GM19438 (cell line): ENCODE measurements at regions not wholly inside any gene's neighbourhood (a gene's known extent, or its start where the extent isn't known, plus 50 kb on each side); places are given as distances from the start of the nearest gene placed in this dataset.

Source experiments
- ATAC-seq: cut with Tn5 transposase; IDR thresholded peaks from one replicate; pipeline ENCODE4 v1.9.1; 2021; ENCODE audit warnings: low read depth; ENCODE audit not compliant: unreplicated experiment

DNA sequence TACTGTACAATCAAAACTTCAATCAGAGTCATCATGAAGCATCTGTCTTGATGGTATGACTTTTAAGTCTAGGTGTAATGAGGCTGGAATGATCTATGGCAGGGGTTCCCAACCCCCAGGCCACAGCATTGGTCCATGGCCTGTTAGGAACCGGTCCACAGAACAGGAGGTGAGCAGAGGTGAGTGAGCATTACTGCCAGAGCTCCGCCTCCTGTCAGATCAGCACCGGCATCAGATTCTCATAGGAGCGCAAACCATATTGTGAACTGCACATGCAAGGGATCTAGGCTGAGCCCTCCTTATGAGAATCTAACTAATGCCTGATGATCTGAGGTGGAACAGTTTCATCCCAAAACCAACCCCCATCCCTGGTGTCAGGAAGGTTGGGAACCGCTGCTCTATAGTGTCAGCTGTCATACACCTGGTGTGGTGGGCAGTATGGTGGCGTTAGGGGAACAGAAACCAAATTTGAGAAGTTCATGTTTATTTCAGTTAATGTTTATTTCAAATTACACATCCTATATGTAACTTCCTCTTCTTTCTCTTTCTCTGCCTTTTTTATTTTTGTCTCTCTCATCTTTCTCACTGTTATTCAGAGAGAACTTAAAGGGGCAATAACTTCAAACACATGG is 432.6 kb downstream of the TNS3 start:
- peak; percentile 69 for ATAC-seq

DNA sequence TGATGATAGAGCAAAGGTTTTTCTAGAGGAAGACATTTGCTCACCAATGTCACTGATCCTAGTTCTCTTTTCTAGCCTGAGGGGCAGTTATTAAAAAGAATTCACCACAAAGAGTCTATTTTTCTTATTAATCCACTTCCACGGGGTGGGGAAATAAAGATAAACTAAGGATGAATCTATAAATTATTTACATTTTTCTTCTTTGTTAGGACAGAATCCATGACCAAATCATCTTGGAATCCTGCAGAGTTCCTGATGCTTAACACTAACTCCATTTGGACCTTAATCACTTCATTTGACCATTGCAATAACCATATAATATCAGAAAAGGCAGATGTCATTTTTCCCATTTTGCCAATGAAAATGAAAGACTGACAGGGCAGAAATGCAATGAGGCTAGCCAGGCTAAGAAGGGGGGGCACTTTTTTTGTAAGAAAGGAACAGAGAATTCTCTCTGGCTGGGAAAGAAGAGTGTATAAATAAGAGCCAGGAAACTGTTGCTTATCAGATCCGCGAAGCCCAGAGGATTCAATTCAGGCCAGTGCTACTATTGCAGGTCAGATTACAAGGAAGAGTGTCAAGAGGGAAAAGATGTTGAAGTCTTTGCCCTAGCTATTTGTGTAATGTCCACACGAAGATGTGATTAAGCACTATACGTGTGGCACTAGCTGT is 433.2 kb downstream of the TNS3 start:
- peak; percentile 15 for ATAC-seq

- peak; percentile 35 for ATAC-seq
Measured at GRCh38 chr7:47147213-47147631, 434.7 kb downstream of the TNS3 start.

DNA sequence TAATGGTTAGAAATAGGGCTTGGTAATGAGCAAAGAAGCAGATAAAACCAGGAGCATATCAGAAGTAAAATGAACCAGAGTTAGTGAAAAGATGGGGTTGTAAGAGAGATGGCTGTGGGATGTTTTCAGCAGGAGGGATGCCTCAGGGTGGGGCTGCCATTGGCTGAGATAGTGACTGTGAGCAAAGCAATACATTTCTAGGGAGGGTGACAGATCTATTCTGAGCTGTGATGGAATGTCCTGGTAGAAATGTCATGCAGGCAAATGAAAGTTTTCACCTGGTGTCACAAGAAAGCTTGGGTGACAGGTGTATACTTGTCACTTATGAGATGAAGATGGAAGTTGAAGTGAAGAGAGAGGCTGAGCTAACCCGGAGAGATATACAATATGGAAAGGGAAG is 435.9 kb downstream of the TNS3 start:
- no peak for ATAC-seq

DNA sequence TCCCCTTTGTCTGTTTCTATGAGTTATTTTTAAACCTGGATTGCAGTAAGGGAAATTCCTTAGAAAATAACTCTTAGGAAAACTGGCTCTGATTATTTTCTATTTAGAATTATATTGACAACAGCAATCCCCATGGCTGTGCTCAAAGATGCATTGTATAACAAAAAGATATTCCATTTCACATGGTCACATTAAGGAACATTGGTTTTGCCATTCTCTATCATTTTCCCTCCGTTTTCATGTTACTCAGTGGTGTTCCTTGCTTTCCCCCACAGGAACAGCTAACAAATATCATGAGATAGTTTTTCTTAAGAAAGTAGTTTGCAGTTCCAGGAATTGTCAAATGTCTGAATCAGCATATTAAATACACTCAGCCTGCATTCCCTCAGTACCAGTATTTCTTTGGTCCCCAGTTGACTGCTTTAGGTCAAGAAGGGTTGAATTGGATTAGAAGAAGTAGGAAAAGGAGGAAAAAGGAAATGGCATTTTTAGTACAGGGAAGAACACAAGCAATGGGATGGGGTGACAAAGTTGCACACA is 436.7 kb downstream of the TNS3 start:
- ATAC-seq = no peak

- no peak for ATAC-seq
Measured at GRCh38 chr7:47143339-47143738, 438.6 kb downstream of the TNS3 start.

DNA sequence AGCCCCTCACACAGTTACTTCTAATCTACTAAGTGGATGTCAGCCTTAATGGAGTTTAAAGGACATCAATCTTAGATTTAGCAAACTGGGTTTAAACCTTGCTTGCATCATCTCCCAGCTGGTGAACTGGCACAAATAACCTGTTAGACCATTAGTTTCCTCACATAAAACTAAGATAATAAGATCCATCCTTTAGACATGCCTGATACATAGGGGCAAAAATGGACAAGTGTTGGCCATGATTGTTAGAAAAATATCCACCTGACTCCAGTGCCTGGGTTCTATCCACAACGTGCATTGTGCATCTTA is 439.1 kb downstream of the TNS3 start:
- no peak for ATAC-seq

DNA sequence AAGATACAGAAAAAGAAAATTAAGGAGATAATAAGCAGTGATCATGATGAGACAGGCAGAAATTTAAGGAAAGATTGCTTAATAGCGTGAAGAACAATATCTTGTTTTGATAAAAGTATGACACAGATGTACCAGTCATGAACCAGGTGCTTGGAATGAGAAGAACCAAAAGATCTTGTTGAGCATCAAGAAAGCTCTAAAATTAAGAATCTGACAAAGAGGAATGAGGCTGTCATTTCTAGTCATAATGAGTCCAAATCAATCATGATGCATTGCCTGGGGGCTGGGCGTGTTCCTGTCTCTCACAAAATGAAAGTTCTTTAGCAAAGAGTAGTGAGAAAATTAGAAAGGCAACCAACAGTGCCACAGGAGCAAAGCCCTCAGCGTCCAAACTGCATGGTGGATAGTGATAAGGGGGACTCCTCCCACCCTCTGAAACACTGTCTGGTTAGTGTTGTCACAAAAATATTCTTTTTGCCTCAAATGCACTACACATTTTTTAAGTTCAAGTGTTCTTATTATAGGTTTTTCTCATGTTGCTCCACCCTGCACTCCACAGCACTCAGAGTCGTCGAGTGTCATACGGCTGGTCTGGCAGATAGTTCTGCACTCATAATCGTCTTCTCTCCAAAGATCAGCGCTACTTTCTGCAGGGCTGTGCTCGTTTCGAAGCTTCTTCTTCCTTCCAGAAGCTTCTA is 439.6 kb downstream of the TNS3 start:
- no peak for ATAC-seq

- no peak for ATAC-seq
Measured at GRCh38 chr7:47132471-47132870, 449.4 kb downstream of the TNS3 start.

DNA sequence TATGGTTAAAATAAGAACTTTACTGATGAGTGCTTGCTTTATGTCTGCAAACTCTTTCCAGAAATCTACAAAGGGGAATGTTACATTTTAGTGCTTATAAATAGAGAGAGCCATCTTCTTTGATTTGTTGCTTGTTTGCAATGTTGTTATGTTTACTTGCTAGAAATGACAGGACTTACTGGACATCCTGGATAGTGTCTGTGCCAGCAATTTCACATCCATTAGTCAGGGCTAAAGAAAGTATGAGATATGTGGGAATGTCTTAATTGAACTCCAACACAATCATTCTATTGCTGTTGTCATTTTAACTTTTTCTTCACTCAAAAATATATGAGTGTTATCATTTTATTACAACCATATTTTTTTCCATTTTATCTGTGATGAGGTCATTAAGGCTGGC is 453.2 kb downstream of the TNS3 start:
- no peak for ATAC-seq

DNA sequence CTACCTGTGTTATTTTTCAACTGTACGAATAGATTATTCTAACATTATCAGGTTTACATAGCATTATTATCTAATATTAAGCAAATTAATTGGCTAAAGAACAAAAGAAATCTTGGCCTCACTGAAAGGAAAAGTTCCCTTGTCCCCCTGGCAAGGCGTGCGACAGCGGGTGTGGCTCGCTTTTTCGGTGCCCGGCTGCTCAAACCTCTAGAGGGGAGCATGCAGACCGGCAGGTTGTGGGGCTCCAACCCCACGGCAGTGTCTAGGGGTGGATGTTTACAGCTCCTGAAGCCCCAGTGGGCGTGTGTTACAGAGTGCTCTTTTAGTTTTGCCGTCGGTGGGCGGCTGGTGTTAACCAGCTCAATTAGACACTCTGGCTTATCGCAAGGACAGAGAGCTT is 456.4 kb downstream of the TNS3 start:
- ATAC-seq = no peak

DNA sequence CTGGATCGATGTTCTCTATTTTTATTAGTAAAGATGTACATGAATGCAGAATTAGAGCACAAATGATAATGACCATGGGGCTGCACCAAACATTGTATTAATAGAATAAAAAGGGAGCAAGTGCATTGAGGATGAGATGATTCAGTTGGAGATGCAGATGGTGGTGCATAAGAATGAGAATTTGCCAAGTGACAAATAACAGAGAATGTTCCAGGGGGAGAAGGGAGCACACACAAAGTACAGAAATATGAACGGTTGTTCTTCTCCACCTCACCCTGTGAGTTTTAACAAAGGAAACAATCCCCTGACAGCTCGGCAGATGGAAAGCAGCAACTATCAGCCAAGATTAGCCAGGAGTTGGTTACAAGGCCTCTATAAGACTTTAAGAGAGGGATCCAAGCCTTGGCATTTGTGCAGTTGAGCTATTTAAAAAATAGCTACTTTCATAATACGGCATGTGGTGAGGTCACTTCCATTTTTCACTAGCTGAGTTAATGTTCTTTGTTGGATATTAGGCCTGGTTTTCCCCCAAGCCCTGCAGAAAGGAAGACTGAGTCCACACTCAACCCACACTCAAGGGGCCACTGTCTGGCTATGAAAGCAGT is 462.5 kb downstream of the TNS3 start:
- no peak for ATAC-seq

DNA sequence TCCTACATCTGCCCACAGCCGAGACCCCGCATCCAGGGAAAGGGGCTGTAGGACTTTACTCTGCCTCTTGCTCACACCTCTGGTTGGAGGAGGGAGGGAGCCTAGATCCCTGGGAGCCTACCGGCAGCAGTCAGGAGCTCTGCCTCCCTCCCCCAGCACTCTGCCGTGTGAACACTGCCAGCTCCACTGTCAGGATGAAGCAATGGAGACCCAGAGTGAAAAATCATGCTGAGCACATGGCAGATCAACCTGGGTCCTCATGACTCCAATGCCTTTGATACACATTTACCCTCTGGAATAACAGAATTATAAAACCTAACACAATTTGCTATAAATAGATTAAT is 477.7 kb downstream of the TNS3 start:
- ATAC-seq = no peak

- no peak for ATAC-seq
Measured at GRCh38 chr7:47103498-47104205, 478.3 kb downstream of the TNS3 start.

GRCh38 chr7:47102331-47102841 is 479.5 kb downstream of the TNS3 start:
- ATAC-seq = no peak

GRCh38 chr7:47100817-47101435 is 481.0 kb downstream of the TNS3 start:
- no peak for ATAC-seq

GRCh38 chr7:47100148-47100816 is 481.6 kb downstream of the TNS3 start:
- no peak for ATAC-seq

GRCh38 chr7:47097431-47097830 is 484.5 kb downstream of the TNS3 start:
- no peak for ATAC-seq

GRCh38 chr7:47095946-47096345 is 486.0 kb downstream of the TNS3 start:
- ATAC-seq = no peak

DNA sequence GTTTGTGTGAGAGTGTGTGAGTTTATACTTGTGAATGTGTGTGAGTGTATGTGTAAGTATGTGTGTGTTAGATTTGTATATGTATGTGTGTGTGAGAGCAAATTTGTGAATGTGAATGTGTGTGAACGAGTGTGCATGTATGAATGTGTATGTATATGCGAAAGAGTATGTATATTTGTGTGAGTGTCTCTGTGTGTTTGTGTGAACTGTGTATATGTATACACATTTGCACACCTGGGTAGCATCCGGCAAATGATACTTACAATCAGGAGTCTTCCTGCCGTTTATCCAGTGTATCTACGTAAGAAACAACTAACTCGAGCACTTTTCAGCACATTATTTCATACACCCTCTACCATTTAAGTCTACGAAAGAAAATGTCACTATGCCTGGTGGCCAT is 487.4 kb downstream of the TNS3 start:
- ATAC-seq = no peak
